Ishikawa (cell line): ENCODE measurements at regions not wholly inside any gene's neighbourhood (a gene's known extent, or its start where the extent isn't known, plus 50 kb on each side); places are given as distances from the start of the nearest gene placed in this dataset.

Source experiments
- CEBPB ChIP-seq: IDR thresholded peaks from 2 replicates; pipeline ENCODE4 v1.6.1; 2012
- CREB1 ChIP-seq: IDR thresholded peaks from 2 replicates; pipeline ENCODE4 v1.6.1; 2012; ENCODE audit warnings: low read depth
- EGR1 ChIP-seq: IDR thresholded peaks from 2 replicates; pipeline ENCODE4 v1.6.1; 2012
- EP300 ChIP-seq: IDR thresholded peaks from 2 replicates; pipeline ENCODE4 v1.6.1; 2012; ENCODE audit warnings: borderline replicate concordance
- FOXM1 ChIP-seq: IDR thresholded peaks from 2 replicates; pipeline ENCODE4 v1.6.1; 2012; ENCODE audit warnings: low read depth, borderline replicate concordance
- NFIC ChIP-seq: IDR thresholded peaks from 2 replicates; pipeline ENCODE4 v1.6.1; 2012
- RAD21 ChIP-seq: IDR thresholded peaks from 2 replicates; pipeline ENCODE4 v1.6.1; 2012; ENCODE audit warnings: low read depth
- REST ChIP-seq: IDR thresholded peaks from 2 replicates; pipeline ENCODE4 v1.6.1; 2012; ENCODE audit warnings: low read depth, mild to moderate bottlenecking
- TAF1 ChIP-seq: IDR thresholded peaks from 2 replicates; pipeline ENCODE4 v1.6.1; 2012; ENCODE audit warnings: low read depth, mild to moderate bottlenecking
- TCF12 ChIP-seq: IDR thresholded peaks from 2 replicates; pipeline ENCODE4 v1.6.1; 2012; ENCODE audit warnings: low read depth
- TEAD4 ChIP-seq: IDR thresholded peaks from 2 replicates; pipeline ENCODE4 v1.6.1; 2012
- YY1 ChIP-seq: IDR thresholded peaks from 2 replicates; pipeline ENCODE4 v1.6.1; 2012; ENCODE audit warnings: low read depth
- ZBTB7A ChIP-seq: IDR thresholded peaks from 2 replicates; pipeline ENCODE4 v1.6.1; 2012; ENCODE audit warnings: low read depth
- TF ChIP-seq, protein P1 (sequence below): IDR thresholded peaks from 2 replicates; pipeline ENCODE4 v1.6.1; 2012
- TF ChIP-seq, protein P2 (sequence below): IDR thresholded peaks from 2 replicates; pipeline ENCODE4 v1.6.1; 2012

DNA sequence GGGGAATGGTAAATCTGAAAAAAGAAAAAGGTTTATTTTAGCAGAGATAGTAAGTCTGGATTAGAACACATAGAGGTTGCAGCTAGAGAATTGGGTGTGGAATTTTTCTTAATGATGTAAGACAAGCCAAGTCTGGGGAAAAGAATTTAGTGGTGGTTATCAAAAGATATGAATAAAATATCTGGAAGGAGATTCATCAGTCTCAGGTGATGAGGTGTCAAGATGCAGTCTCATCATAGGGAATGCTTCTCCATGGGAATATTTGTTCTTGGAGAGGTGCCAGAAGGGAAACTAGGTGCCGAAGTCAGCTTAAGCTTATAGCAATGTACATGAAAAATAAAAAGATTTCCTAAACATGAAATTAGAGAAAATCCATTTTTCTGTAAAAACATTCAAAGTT, 504.1 kb upstream of the NR3C2 start:
- TF ChIP-seq ZBTB7A (no peak), FOXM1 (no peak), NFIC (no peak), YY1 (no peak)
- TF ChIP-seq, protein P1, sequence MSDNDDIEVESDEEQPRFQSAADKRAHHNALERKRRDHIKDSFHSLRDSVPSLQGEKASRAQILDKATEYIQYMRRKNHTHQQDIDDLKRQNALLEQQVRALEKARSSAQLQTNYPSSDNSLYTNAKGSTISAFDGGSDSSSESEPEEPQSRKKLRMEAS = no peak

GRCh38 chr4:148944839-148945219, 502.6 kb upstream of the NR3C2 start:
- TF ChIP-seq NFIC (no peak), FOXM1 (no peak), EGR1 (no peak), TAF1 (no peak), ZBTB7A (no peak), REST (no peak), TEAD4 (no peak), TCF12 (no peak), CREB1 (no peak), RAD21 (no peak)
- TF ChIP-seq, protein P2, sequence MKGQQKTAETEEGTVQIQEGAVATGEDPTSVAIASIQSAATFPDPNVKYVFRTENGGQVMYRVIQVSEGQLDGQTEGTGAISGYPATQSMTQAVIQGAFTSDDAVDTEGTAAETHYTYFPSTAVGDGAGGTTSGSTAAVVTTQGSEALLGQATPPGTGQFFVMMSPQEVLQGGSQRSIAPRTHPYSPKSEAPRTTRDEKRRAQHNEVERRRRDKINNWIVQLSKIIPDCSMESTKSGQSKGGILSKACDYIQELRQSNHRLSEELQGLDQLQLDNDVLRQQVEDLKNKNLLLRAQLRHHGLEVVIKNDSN = no peak
- TF ChIP-seq, protein P1 = no peak

GRCh38 chr4:148944136-148944838, 502.1 kb upstream of the NR3C2 start:
- no peak for TF ChIP-seq ZBTB7A
- TF ChIP-seq CEBPB = no peak
- TF ChIP-seq TAF1 = no peak
- TF ChIP-seq, protein P1 = no peak
- TF ChIP-seq TEAD4 = no peak
- no peak for TF ChIP-seq NFIC
- no peak for TF ChIP-seq EGR1
- TF ChIP-seq RAD21 = no peak
- no peak for TF ChIP-seq FOXM1
- TF ChIP-seq CREB1 = no peak
- TF ChIP-seq REST = no peak
- TF ChIP-seq EP300 = no peak
- TF ChIP-seq TCF12 = no peak
- TF ChIP-seq, protein P2 = no peak
- TF ChIP-seq YY1 = no peak

GRCh38 chr4:148934926-148935578, 492.8 kb upstream of the NR3C2 start:
- TF ChIP-seq TAF1 = no peak
- no peak for TF ChIP-seq FOXM1
- TF ChIP-seq, protein P2 = no peak
- TF ChIP-seq EP300 = no peak
- no peak for TF ChIP-seq NFIC
- TF ChIP-seq, protein P1 = no peak
- TF ChIP-seq YY1 = no peak
- no peak for TF ChIP-seq EGR1
- TF ChIP-seq TEAD4 = no peak
- no peak for TF ChIP-seq REST
- TF ChIP-seq CREB1 = no peak
- no peak for TF ChIP-seq CEBPB
